HL-60 (cell line): ENCODE measurements at regions not wholly inside any gene's neighbourhood (a gene's known extent, or its start where the extent isn't known, plus 50 kb on each side); places are given as distances from the start of the nearest gene placed in this dataset.

Source experiments
- CTCF ChIP-seq: IDR thresholded peaks from one replicate; pipeline ENCODE4 v1.5.1; 2011; ENCODE audit warnings: low read length, control low read depth, inconsistent platforms; ENCODE audit not compliant: insufficient read depth
- GABPA ChIP-seq: IDR thresholded peaks from 2 replicates; pipeline ENCODE4 v1.6.1; 2012; ENCODE audit warnings: low read depth
- POLR2AphosphoS5 ChIP-seq: IDR thresholded peaks from 2 replicates; pipeline ENCODE4 v1.6.1; 2012; ENCODE audit warnings: low read depth
- REST ChIP-seq: IDR thresholded peaks from 2 replicates; pipeline ENCODE4 v1.6.1; 2012; ENCODE audit warnings: low read depth; ENCODE audit not compliant: insufficient replicate concordance
- SPI1 ChIP-seq: IDR thresholded peaks from 2 replicates; pipeline ENCODE4 v1.6.1; 2012; ENCODE audit warnings: low read depth, mild to moderate bottlenecking, borderline replicate concordance

- TF ChIP-seq POLR2AphosphoS5 (no peak), CTCF (no peak), SPI1 (no peak), REST (no peak), GABPA (no peak)
Observed at GRCh38 chr11:69230856-69231425, 63.0 kb upstream of the MYEOV start.
